GM21447 (cell line): ENCODE measurements at regions not wholly inside any gene's neighbourhood (a gene's known extent, or its start where the extent isn't known, plus 50 kb on each side); places are given as distances from the start of the nearest gene placed in this dataset.

ENCODE experiments used
- ATAC-seq: cut with Tn5 transposase; IDR thresholded peaks from one replicate; pipeline ENCODE4 v1.9.1; 2021; ENCODE audit not compliant: unreplicated experiment

GRCh38 chr7:32150039-32150438 is 79.8 kb upstream of the PDE1C start:
- no peak for ATAC-seq

DNA sequence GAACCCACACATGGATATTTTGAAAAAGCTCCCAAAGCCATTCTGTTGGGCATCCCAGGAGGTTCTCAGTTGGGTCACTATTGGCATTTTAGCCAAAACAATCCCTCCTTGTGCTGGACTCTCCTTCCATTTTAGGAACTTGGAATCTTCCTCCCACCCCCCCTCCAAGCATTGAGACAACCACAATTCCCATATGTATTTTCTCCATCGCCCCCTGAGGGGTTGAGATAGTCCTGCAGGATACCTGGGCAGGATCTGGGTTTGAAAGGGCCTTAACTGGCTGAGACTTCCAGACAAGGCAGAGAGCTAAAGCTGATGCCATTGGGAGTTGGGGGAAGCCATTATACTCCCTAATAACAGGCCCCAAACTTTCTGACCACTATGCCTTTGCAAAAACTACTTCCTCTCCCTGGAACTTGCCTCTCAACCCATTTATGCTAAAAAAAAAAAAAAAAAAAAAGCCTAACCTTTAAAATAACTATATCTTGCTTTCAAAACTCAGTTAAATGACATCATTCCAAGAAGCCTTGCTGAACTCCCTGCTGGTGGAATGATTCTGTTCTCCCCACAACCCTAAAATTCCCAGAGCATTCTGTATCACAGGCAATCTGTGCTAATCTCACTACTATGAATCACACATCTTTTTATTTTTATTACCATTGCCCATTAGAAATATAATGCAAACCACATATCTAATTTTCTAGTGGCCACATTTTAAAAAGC is 77.5 kb upstream of the PDE1C start:
- ATAC-seq, result no peak

DNA sequence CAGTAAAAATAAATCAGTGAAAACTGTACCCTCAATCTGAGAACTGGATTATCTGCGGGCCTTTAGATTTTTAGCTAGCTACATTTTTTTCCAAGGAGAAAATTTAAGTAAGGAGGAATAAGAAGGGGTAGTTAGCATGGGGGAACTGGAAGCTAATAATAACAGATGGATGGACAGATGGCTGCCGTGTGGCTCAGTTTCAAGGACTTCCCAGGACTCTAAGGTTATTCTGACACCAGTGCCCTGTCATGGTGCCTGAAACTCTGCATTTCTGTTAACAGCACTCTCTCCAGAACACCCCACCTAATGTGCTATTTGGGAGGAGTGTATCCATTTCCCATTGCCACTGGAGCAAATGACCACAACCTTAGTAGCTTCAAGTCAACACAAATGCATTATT is 75.7 kb upstream of the PDE1C start:
- no peak for ATAC-seq

DNA sequence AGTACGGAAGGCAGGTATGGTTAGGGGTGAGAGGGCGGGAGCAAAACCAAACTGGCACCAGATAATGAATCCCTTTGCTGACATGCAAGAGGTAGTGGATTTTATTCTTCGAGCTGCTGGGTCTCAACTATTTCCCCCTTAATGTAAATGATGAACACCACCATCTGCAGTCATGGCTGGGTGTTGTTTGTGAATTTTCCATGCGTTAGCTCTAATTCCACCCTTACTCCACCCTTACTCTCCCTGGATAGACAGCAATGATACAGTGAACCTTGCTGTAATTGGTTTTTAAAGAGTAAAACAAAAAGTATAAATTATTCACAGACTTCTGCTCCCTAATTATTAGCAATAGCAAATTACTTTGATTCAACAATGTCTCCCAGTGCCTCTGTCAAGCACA is 74.5 kb upstream of the PDE1C start:
- no peak for ATAC-seq

DNA sequence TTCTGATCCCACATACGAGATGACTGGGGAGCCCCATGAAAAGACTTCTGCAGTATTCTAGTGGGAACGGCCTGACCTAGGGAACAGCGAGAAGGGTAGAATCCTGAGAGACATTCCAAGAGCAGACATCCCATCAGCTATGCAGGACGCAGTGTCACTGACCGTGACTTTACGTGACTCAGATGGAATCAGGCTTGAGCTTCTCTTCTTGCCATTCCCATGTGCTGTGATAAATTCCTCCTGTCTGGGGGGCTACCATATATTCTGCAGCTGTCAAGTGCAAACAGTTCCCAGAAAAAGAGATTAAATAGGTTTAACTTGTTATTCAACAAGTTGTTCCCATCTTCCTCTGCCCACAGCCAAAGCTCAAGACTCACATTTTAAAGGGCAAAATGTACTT is 73.1 kb upstream of the PDE1C start:
- ATAC-seq, result no peak

DNA sequence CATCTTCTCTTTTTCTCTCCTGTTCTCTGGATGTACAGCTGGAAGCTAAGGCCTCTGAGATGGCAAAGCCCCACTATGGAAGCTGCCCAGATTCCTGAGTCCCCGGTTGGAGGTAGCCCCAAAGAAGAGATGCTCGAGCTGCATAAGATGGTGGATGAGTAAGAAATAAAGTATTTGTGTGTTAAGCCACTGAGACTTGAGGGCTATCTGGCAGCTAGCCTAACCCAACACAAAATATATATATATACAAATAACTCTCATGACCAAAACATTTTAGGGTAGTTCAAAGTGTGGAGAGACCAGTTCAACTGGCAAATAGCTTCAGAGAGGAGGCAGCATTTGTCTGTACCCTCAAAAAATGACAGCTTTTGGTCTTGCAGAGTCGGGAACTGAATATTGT is 72.4 kb upstream of the PDE1C start:
- ATAC-seq, result no peak

DNA sequence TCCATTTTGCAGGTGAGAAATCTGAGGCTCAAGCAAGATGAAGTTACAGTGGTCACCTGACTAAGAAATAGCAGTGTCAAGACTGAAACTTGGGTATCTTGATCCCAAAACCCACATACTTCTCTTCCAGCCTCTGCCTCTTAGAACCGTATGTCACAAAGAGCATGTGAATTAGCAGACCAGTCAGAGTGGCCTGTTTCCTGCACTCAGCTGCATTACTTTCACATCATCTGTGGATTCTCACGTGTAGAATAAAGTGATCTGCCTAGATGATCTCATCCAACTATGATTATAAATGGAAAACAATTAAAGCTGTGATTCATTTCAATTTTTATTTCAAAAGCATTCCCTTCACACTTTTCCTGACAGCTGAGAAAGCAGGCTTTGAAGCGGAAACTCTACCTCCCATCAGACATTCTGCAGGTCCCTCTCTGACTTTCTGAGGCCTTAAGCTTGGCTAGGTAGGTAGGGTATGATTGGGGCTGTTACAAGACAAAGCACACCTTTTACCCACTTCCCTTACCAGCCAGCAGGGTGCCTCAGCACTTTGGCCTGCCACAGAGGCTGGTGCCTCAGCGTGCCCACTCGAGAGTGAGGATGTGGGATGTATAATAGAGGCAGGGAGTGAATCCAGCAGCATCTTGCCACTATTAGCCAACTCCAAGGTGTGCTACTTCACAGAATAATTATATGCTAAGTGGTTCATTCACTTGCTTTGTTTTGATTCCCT is 70.2 kb upstream of the PDE1C start:
- no peak for ATAC-seq

GRCh38 chr7:32137059-32137458 is 66.9 kb upstream of the PDE1C start:
- ATAC-seq, result no peak

DNA sequence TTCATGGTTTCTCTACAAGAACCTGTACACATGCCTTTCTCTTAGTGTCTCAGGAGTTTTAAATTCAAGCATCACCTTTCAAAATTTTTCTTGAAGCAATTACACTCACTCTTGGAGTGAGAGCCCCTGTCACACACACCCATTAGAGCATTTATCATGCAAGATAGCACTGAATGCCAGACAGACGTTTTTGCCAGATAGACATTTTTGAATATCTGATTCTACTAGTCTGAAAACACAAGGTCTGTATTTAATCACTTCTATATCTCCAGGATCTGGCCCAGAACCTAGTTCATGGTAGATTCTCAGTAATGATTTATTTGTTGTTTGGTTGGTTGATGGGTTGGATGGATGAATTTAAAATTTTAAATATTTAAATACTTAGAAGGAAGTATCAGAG is 60.9 kb upstream of the PDE1C start:
- ATAC-seq, result no peak

DNA sequence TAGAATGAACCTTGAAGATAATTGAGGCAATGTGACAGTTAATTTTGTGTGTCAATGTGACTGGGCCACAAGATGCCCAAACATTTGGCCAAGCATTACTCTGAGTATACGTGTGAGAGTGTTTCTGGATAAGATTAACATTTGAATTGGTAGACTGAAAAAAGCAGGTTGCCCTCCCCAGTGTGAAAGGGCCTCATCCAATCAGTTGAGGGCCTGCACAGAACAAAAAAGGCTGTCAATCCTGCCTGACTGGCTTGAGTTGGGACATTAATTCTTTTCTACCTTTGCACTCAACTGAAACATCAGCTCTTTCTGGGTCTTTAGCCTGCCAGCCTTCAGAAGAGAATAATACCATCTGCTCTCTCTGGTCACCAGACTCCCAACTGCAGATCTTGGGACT is 56.6 kb upstream of the PDE1C start:
- no peak for ATAC-seq
